IgD-negative memory B cell (primary cell): ENCODE measurements at regions not wholly inside any gene's neighbourhood (a gene's known extent, or its start where the extent isn't known, plus 50 kb on each side); places are given as distances from the start of the nearest gene placed in this dataset.

Experiments
- H3K27ac Mint-ChIP-seq, 3 donors: one replicate each; pipeline ENCODE4 v1.8.0; 2020 to 2022; ENCODE audit warnings: mild to moderate bottlenecking in 3 of 3, mixed read lengths in 3 of 3, moderate library complexity in 1 of 3
- H3K27me3 Mint-ChIP-seq: one replicate; pipeline ENCODE4 v1.8.0; 2021; ENCODE audit warnings: mixed read lengths
- H3K36me3 Mint-ChIP-seq: one replicate; pipeline ENCODE4 v1.8.0; 2020; ENCODE audit warnings: mild to moderate bottlenecking, mixed read lengths
- H3K4me1 Mint-ChIP-seq, 3 donors: one replicate each; pipeline ENCODE4 v1.8.0; 2020 to 2022; ENCODE audit warnings: mixed read lengths in 3 of 3, mild to moderate bottlenecking in 1 of 3
- H3K4me3 Mint-ChIP-seq, 4 donors: one replicate each; pipeline ENCODE4 v1.8.0; 2020 to 2022; ENCODE audit warnings: mild to moderate bottlenecking in 4 of 4, mixed read lengths in 4 of 4, moderate library complexity in 3 of 4
- H3K9me3 Mint-ChIP-seq, 3 donors: one replicate each; pipeline ENCODE4 v1.8.0; 2020 to 2021; ENCODE audit warnings: mixed read lengths in 3 of 3, mild to moderate bottlenecking in 1 of 3

- H3K27me3 Mint-ChIP-seq, result no peaks in the 10 kb centered on the region
- no peak overlapping the region for H3K4me3 Mint-ChIP-seq
- H3K36me3 Mint-ChIP-seq, result peaks cover 4% of the 10 kb centered on the region
- H3K9me3 Mint-ChIP-seq, result peaks cover 0 to 11% (median 0%) of the 10 kb centered on the region in 3 donors
- H3K4me1 Mint-ChIP-seq, result peaks cover 12 to 16% (median 13%) of the 10 kb centered on the region in 3 donors
- H3K27ac Mint-ChIP-seq, result no peak overlapping the region
Observed at GRCh38 chr2:180352620-180353019, 345.5 kb upstream of the CWC22 start.

- Mint-ChIP-seq H3K27me3 (no peaks in the 10 kb centered on the region), H3K9me3 (peaks cover 0 to 17% (median 3%) of the 10 kb centered on the region in 3 donors), H3K4me3 (no peak overlapping the region), H3K27ac (no peak overlapping the region), H3K36me3 (peaks cover 4% of the 10 kb centered on the region), H3K4me1 (peaks cover 10 to 14% (median 13%) of the 10 kb centered on the region in 3 donors)
Observed at GRCh38 chr2:180349809-180350208, 342.7 kb upstream of the CWC22 start.

- Mint-ChIP-seq H3K4me3 (no peak overlapping the region), H3K4me1 (peaks cover 6 to 9% (median 6%) of the 10 kb centered on the region in 3 donors), H3K9me3 (peaks cover 2 to 20% (median 8%) of the 10 kb centered on the region in 3 donors), H3K27ac (no peak overlapping the region), H3K36me3 (no peaks in the 10 kb centered on the region), H3K27me3 (no peaks in the 10 kb centered on the region)
Observed at GRCh38 chr2:180343528-180344345, 336.6 kb upstream of the CWC22 start.

- Mint-ChIP-seq H3K27ac (no peak overlapping the region), H3K4me1 (peaks cover 15 to 23% (median 19%) of the 10 kb centered on the region in 3 donors), H3K4me3 (no peak overlapping the region), H3K36me3 (peaks cover 10% of the 10 kb centered on the region), H3K27me3 (no peaks in the 10 kb centered on the region), H3K9me3 (peaks cover 9 to 47% (median 29%) of the 10 kb centered on the region in 3 donors)
Observed at GRCh38 chr2:180337136-180337535, 330.0 kb upstream of the CWC22 start.

- Mint-ChIP-seq H3K27me3 (no peaks in the 10 kb centered on the region), H3K9me3 (peaks cover 10 to 48% (median 27%) of the 10 kb centered on the region in 3 donors), H3K36me3 (peaks cover 11% of the 10 kb centered on the region), H3K4me1 (peaks cover 11 to 21% (median 13%) of the 10 kb centered on the region in 3 donors), H3K4me3 (no peak overlapping the region), H3K27ac (peak overlapping the region in 2 of 3 donors; percentile 39 to 73)
Observed at GRCh38 chr2:180336550-180336949, 329.5 kb upstream of the CWC22 start.

- Mint-ChIP-seq H3K27ac (peak overlapping the region; percentile 0 to 86 (median 37)), H3K4me3 (peak overlapping the region in 3 of 4 donors; percentile 0 to 51 (median 37)), H3K4me1 (peaks cover 10 to 16% (median 10%) of the 10 kb centered on the region in 3 donors)
Observed at GRCh38 chr2:180334514-180334913, 327.4 kb upstream of the CWC22 start.

GRCh38 chr2:180328795-180329422, 321.8 kb upstream of the CWC22 start:
- peaks cover 5 to 15% (median 10%) of the 10 kb centered on the region in 3 donors for H3K9me3 Mint-ChIP-seq

More at GRCh38 chr2:180334514-180334913, 327.4 kb upstream of the CWC22 start:
- peaks cover 16% of the 10 kb centered on the region for H3K36me3 Mint-ChIP-seq
- peaks cover 16 to 47% (median 25%) of the 10 kb centered on the region in 3 donors for H3K9me3 Mint-ChIP-seq
- H3K27me3 Mint-ChIP-seq, result no peaks in the 10 kb centered on the region

GRCh38 chr2:180327185-180327584, 320.1 kb upstream of the CWC22 start:
- no peak overlapping the region for H3K27ac Mint-ChIP-seq
- H3K4me3 Mint-ChIP-seq, result no peak overlapping the region
- no peaks in the 10 kb centered on the region for H3K27me3 Mint-ChIP-seq
- H3K9me3 Mint-ChIP-seq, result peaks cover 0 to 8% (median 8%) of the 10 kb centered on the region in 3 donors
- H3K36me3 Mint-ChIP-seq, result peaks cover 7% of the 10 kb centered on the region
- no peaks in the 10 kb centered on the region for H3K4me1 Mint-ChIP-seq

More at GRCh38 chr2:180328795-180329422, 321.8 kb upstream of the CWC22 start:
- no peak overlapping the region for H3K27ac Mint-ChIP-seq
- no peaks in the 10 kb centered on the region for H3K27me3 Mint-ChIP-seq
- peaks cover 2 to 6% (median 4%) of the 10 kb centered on the region in 3 donors for H3K4me1 Mint-ChIP-seq
- H3K36me3 Mint-ChIP-seq, result peaks cover 7% of the 10 kb centered on the region
- no peak overlapping the region for H3K4me3 Mint-ChIP-seq

- Mint-ChIP-seq H3K4me3 (no peak overlapping the region), H3K27me3 (no peaks in the 10 kb centered on the region), H3K36me3 (peaks cover 3% of the 10 kb centered on the region), H3K4me1 (peaks cover 0 to 4% (median 0%) of the 10 kb centered on the region in 3 donors), H3K27ac (no peak overlapping the region), H3K9me3 (peaks cover 2 to 5% (median 3%) of the 10 kb centered on the region in 3 donors)
Observed at GRCh38 chr2:180325416-180326120, 318.5 kb upstream of the CWC22 start.

GRCh38 chr2:180324182-180324581, 317.1 kb upstream of the CWC22 start:
- peaks cover 4% of the 10 kb centered on the region for H3K36me3 Mint-ChIP-seq
- H3K4me1 Mint-ChIP-seq, result peaks cover 7 to 15% (median 9%) of the 10 kb centered on the region in 3 donors
- no peak overlapping the region for H3K4me3 Mint-ChIP-seq
- peaks cover 0 to 2% (median 0%) of the 10 kb centered on the region in 3 donors for H3K9me3 Mint-ChIP-seq
- H3K27me3 Mint-ChIP-seq, result no peaks in the 10 kb centered on the region
- no peak overlapping the region for H3K27ac Mint-ChIP-seq

GRCh38 chr2:180322781-180323180, 315.7 kb upstream of the CWC22 start:
- peaks cover 0 to 2% (median 0%) of the 10 kb centered on the region in 3 donors for H3K9me3 Mint-ChIP-seq

GRCh38 chr2:180319586-180320405, 312.7 kb upstream of the CWC22 start:
- Mint-ChIP-seq H3K36me3 (peaks cover 4% of the 10 kb centered on the region), H3K4me1 (peaks cover 9 to 17% (median 11%) of the 10 kb centered on the region in 3 donors), H3K4me3 (peak overlapping the region in 2 of 4 donors; percentile 49 to 54), H3K9me3 (peaks cover 0 to 2% (median 2%) of the 10 kb centered on the region in 3 donors), H3K27me3 (no peaks in the 10 kb centered on the region), H3K27ac (peak overlapping the region in 2 of 3 donors; percentile 6 to 15)

More at GRCh38 chr2:180322781-180323180, 315.7 kb upstream of the CWC22 start:
- Mint-ChIP-seq H3K27me3 (no peaks in the 10 kb centered on the region), H3K36me3 (peaks cover 4% of the 10 kb centered on the region), H3K4me1 (peaks cover 9 to 17% (median 11%) of the 10 kb centered on the region in 3 donors), H3K27ac (no peak overlapping the region), H3K4me3 (no peak overlapping the region)

GRCh38 chr2:180314086-180314485, 307.0 kb upstream of the CWC22 start:
- H3K36me3 Mint-ChIP-seq, result no peaks in the 10 kb centered on the region
- H3K4me3 Mint-ChIP-seq, result no peak overlapping the region
- peaks cover 0 to 2% (median 2%) of the 10 kb centered on the region in 3 donors for H3K9me3 Mint-ChIP-seq
- H3K4me1 Mint-ChIP-seq, result peaks cover 0 to 3% (median 1%) of the 10 kb centered on the region in 3 donors
- H3K27me3 Mint-ChIP-seq, result no peaks in the 10 kb centered on the region
- no peak overlapping the region for H3K27ac Mint-ChIP-seq

GRCh38 chr2:180312542-180312941, 305.4 kb upstream of the CWC22 start:
- H3K27me3 Mint-ChIP-seq, result no peaks in the 10 kb centered on the region
- H3K36me3 Mint-ChIP-seq, result no peaks in the 10 kb centered on the region
- peaks cover 0 to 2% (median 2%) of the 10 kb centered on the region in 3 donors for H3K9me3 Mint-ChIP-seq
- no peak overlapping the region for H3K4me3 Mint-ChIP-seq
- no peak overlapping the region for H3K27ac Mint-ChIP-seq
- H3K4me1 Mint-ChIP-seq, result no peaks in the 10 kb centered on the region
